ENCODE measurements at regions not wholly inside any gene's neighbourhood (a gene's known extent, or its start where the extent isn't known, plus 50 kb on each side); places are given as distances from the start of the nearest gene placed in this dataset.

GRCh38 chr1:98034505-98034904 is 113.7 kb upstream of the DPYD start:
- TF ChIP-seq CTCF (IDR thresholded peaks at IDR 0.05; ENCODE audit: low read depth, low read length, poor library complexity, severe bottlenecking) = no peak
- TF ChIP-seq EZH2phosphoT487 (IDR thresholded peaks at IDR 0.05; ENCODE audit: borderline replicate concordance, low read length) = no peak
- no peaks in the 10 kb centered on the region for H3K27me3 ChIP-seq (ENCODE audit: control insufficient read depth, low read length)
- no peaks in the 10 kb centered on the region for H3K79me2 ChIP-seq (ENCODE audit: control insufficient read depth, low read length)
- H3K4me1 ChIP-seq (ENCODE audit: control insufficient read depth, low read length) = no peaks in the 10 kb centered on the region
- no peaks in the 10 kb centered on the region for H3F3A ChIP-seq (ENCODE audit: control insufficient read depth, insufficient read depth)
- H3K4me2 ChIP-seq (ENCODE audit: low read length) = no peak overlapping the region
- no peak overlapping the region for H3K27ac ChIP-seq (ENCODE audit: low read depth, low read length)
- H3K9me2 ChIP-seq (replicated peaks; ENCODE audit: control insufficient read depth, low read length) = no peaks in the 10 kb centered on the region
- no peak overlapping the region for H3K4me3 ChIP-seq (ENCODE audit: low read length)
- no peaks in the 10 kb centered on the region for H4K20me1 ChIP-seq (ENCODE audit: control insufficient read depth, insufficient read depth, low read depth, low read length)
- H3K36me3 ChIP-seq (ENCODE audit: control insufficient read depth, low read length) = no peaks in the 10 kb centered on the region
- H3K9me3 ChIP-seq (ENCODE audit: control insufficient read depth, insufficient read depth, low read length) = no peaks in the 10 kb centered on the region

- no peaks in the 10 kb centered on the region for H3K9me3 ChIP-seq (ENCODE audit: control insufficient read depth, insufficient read depth, low read length)
- H3K4me1 ChIP-seq (ENCODE audit: control insufficient read depth, low read length) = no peaks in the 10 kb centered on the region
- H3K27ac ChIP-seq (ENCODE audit: low read depth, low read length) = no peak overlapping the region
- H3K4me2 ChIP-seq (ENCODE audit: low read length) = no peak overlapping the region
- no peaks in the 10 kb centered on the region for H3K36me3 ChIP-seq (ENCODE audit: control insufficient read depth, low read length)
- H3K27me3 ChIP-seq (ENCODE audit: control insufficient read depth, low read length) = no peaks in the 10 kb centered on the region
- no peaks in the 10 kb centered on the region for H3F3A ChIP-seq (ENCODE audit: control insufficient read depth, insufficient read depth)
- H3K79me2 ChIP-seq (ENCODE audit: control insufficient read depth, low read length) = no peaks in the 10 kb centered on the region
- H4K20me1 ChIP-seq (ENCODE audit: control insufficient read depth, insufficient read depth, low read depth, low read length) = no peaks in the 10 kb centered on the region
- no peak for TF ChIP-seq EZH2phosphoT487 (IDR thresholded peaks at IDR 0.05; ENCODE audit: borderline replicate concordance, low read length)
- TF ChIP-seq CTCF (IDR thresholded peaks at IDR 0.05; ENCODE audit: low read depth, low read length, poor library complexity, severe bottlenecking) = no peak
- H3K4me3 ChIP-seq (ENCODE audit: low read length) = no peak overlapping the region
- no peaks in the 10 kb centered on the region for H3K9me2 ChIP-seq (replicated peaks; ENCODE audit: control insufficient read depth, low read length)
Measured at GRCh38 chr1:98032958-98033357, 112.1 kb upstream of the DPYD start.

- H3K4me3 ChIP-seq (ENCODE audit: low read length) = no peak overlapping the region
- no peaks in the 10 kb centered on the region for H3F3A ChIP-seq (ENCODE audit: control insufficient read depth, insufficient read depth)
- H3K79me2 ChIP-seq (ENCODE audit: control insufficient read depth, low read length) = no peaks in the 10 kb centered on the region
- H3K9me3 ChIP-seq (ENCODE audit: control insufficient read depth, insufficient read depth, low read length) = no peaks in the 10 kb centered on the region
- no peaks in the 10 kb centered on the region for H3K36me3 ChIP-seq (ENCODE audit: control insufficient read depth, low read length)
- H3K4me2 ChIP-seq (ENCODE audit: low read length) = no peak overlapping the region
- no peaks in the 10 kb centered on the region for H3K9me2 ChIP-seq (replicated peaks; ENCODE audit: control insufficient read depth, low read length)
- TF ChIP-seq CTCF (IDR thresholded peaks at IDR 0.05; ENCODE audit: low read depth, low read length, poor library complexity, severe bottlenecking) = no peak
- TF ChIP-seq EZH2phosphoT487 (IDR thresholded peaks at IDR 0.05; ENCODE audit: borderline replicate concordance, low read length) = no peak
- H3K27ac ChIP-seq (ENCODE audit: low read depth, low read length) = no peak overlapping the region
- H3K27me3 ChIP-seq (ENCODE audit: control insufficient read depth, low read length) = no peaks in the 10 kb centered on the region
- H4K20me1 ChIP-seq (ENCODE audit: control insufficient read depth, insufficient read depth, low read depth, low read length) = no peaks in the 10 kb centered on the region
- H3K4me1 ChIP-seq (ENCODE audit: control insufficient read depth, low read length) = no peaks in the 10 kb centered on the region
Measured at GRCh38 chr1:98030976-98031375, 110.1 kb upstream of the DPYD start.

GRCh38 chr1:98030483-98030882 is 109.6 kb upstream of the DPYD start:
- H3K4me3 ChIP-seq (ENCODE audit: low read length) = no peak overlapping the region
- no peaks in the 10 kb centered on the region for H3K9me3 ChIP-seq (ENCODE audit: control insufficient read depth, insufficient read depth, low read length)
- TF ChIP-seq CTCF (IDR thresholded peaks at IDR 0.05; ENCODE audit: low read depth, low read length, poor library complexity, severe bottlenecking) (no peak), EZH2phosphoT487 (IDR thresholded peaks at IDR 0.05; ENCODE audit: borderline replicate concordance, low read length) (no peak)
- H3K79me2 ChIP-seq (ENCODE audit: control insufficient read depth, low read length) = no peaks in the 10 kb centered on the region
- no peaks in the 10 kb centered on the region for H4K20me1 ChIP-seq (ENCODE audit: control insufficient read depth, insufficient read depth, low read depth, low read length)
- H3K4me2 ChIP-seq (ENCODE audit: low read length) = no peak overlapping the region
- no peak overlapping the region for H3K27ac ChIP-seq (ENCODE audit: low read depth, low read length)
- H3K27me3 ChIP-seq (ENCODE audit: control insufficient read depth, low read length) = no peaks in the 10 kb centered on the region
- H3K9me2 ChIP-seq (replicated peaks; ENCODE audit: control insufficient read depth, low read length) = no peaks in the 10 kb centered on the region
- no peaks in the 10 kb centered on the region for H3K4me1 ChIP-seq (ENCODE audit: control insufficient read depth, low read length)
- no peaks in the 10 kb centered on the region for H3K36me3 ChIP-seq (ENCODE audit: control insufficient read depth, low read length)
- no peaks in the 10 kb centered on the region for H3F3A ChIP-seq (ENCODE audit: control insufficient read depth, insufficient read depth)

Measured in DOHH2 (cell line).